B cell (primary cell): ENCODE measurements at regions not wholly inside any gene's neighbourhood (a gene's known extent, or its start where the extent isn't known, plus 50 kb on each side); places are given as distances from the start of the nearest gene placed in this dataset.

ENCODE experiments used
- ATAC-seq: fragments of 200-7000 bp; cut with Tn5 transposase; one replicate; pipeline ENCODE4 v1.10.0; 2021; ENCODE audit warnings: low read depth, mild to moderate bottlenecking, moderate number of reproducible peaks, moderate library complexity
- CTCF ChIA-PET: fragments of 350-600 bp; sonication (Branson Sonifier 250); formaldehyde crosslinking; loops from one replicate; lab custom pipeline; 2021; ENCODE audit warnings: antibody characterized with exemption, inconsistent platforms; lab: Charles Lee
- POLR2A ChIA-PET: fragments of 350-600 bp; sonication (Branson Sonifier 250); formaldehyde crosslinking; loops from one replicate; lab custom pipeline; 2021; ENCODE audit warnings: antibody characterized with exemption; lab: Charles Lee
- DNase-seq: peaks from one replicate; pipeline ENCODE4 v3.0.0; 2013
- H2AFZ ChIP-seq: 2 replicates; pipeline ENCODE4 v1.6.1; 2012; ENCODE audit warnings: mild to moderate bottlenecking, low read depth, low read length; ENCODE audit not compliant: insufficient read depth, poor library complexity, severe bottlenecking
- H3K27ac ChIP-seq, 2 donors: 1 replicate in 1 of 2; 2 replicates in 1 of 2; pipeline ENCODE4 v1.5.1; 2012 to 2013; ENCODE audit warnings: low read length in 2 of 2, mild to moderate bottlenecking in 2 of 2, moderate library complexity in 1 of 2
- H3K27me3 ChIP-seq, 4 experiments: fragments of 200-600 bp in 1 of 4; sonication (generic) in 1 of 4; replicated peaks in 1 of 4; 1 replicate in 2 of 4; 2 replicates in 2 of 4; pipeline versions ENCODE4 v1.6.1 to v1.7.0; 2013 to 2016; ENCODE audit warnings: low read length in 3 of 4, mild to moderate bottlenecking in 2 of 4, mixed read lengths in 1 of 4, moderate library complexity in 1 of 4; ENCODE audit not compliant: insufficient read depth in 4 of 4, control insufficient read depth in 3 of 4; ENCODE audit errors: control extremely low read depth in 1 of 4
- H3K36me3 ChIP-seq, 2 experiments: replicated peaks in 1 of 2; 1 replicate in 1 of 2; 2 replicates in 1 of 2; pipeline versions ENCODE4 v1.6.1 to v1.7.1; 2013; ENCODE audit warnings: low read length in 1 of 2; ENCODE audit not compliant: insufficient read depth in 2 of 2, control insufficient read depth in 1 of 2; ENCODE audit errors: control extremely low read depth in 1 of 2, extremely low read depth in 1 of 2
- H3K4me1 ChIP-seq, 2 donors: fragments of 200-600 bp in 1 of 2; sonication (generic) in 1 of 2; 1 replicate in 1 of 2; 2 replicates in 1 of 2; pipeline versions ENCODE4 v1.5.1 to v1.6.1; 2013 to 2017; ENCODE audit warnings: low read length in 2 of 2; ENCODE audit not compliant: control insufficient read depth in 2 of 2, insufficient read depth in 2 of 2
- H3K4me2 ChIP-seq: replicated peaks from 2 replicates; pipeline ENCODE3; 2012; ENCODE audit warnings: mild to moderate bottlenecking, low read depth, low read length; ENCODE audit not compliant: poor library complexity, severe bottlenecking
- H3K4me3 ChIP-seq, 5 experiments: fragments of 200-600 bp in 1 of 5; sonication (generic) in 1 of 5; 1 replicate in 3 of 5; 2 replicates in 2 of 5; pipeline versions ENCODE4 v1.5.1 to v1.7.0; 2011 to 2016; ENCODE audit warnings: low read length in 4 of 5, mild to moderate bottlenecking in 4 of 5, low read depth in 2 of 5, control low read depth in 1 of 5, moderate library complexity in 1 of 5; ENCODE audit not compliant: insufficient read depth in 1 of 5; ENCODE audit errors: control extremely low read depth in 1 of 5, extremely low read depth in 1 of 5
- H3K79me2 ChIP-seq: fragments of 200-600 bp; sonication (generic); one replicate; pipeline ENCODE4 v1.6.0; 2016; ENCODE audit warnings: low read length; ENCODE audit not compliant: control insufficient read depth, insufficient read depth
- H3K9ac ChIP-seq: fragments of 200-600 bp; sonication (generic); 2 replicates; pipeline ENCODE4 v1.6.1; 2017; ENCODE audit warnings: mild to moderate bottlenecking, low read length, moderate library complexity
- H3K9me3 ChIP-seq, 3 donors: one replicate each; pipeline versions ENCODE4 v1.6.1 to v1.7.1; 2013; ENCODE audit warnings: low read length in 2 of 3; ENCODE audit not compliant: control insufficient read depth in 2 of 3, insufficient read depth in 1 of 3; ENCODE audit errors: control extremely low read depth in 1 of 3
- H4K20me1 ChIP-seq: 2 replicates; pipeline ENCODE4 v1.6.0; 2012; ENCODE audit warnings: mild to moderate bottlenecking, low read length; ENCODE audit not compliant: insufficient read depth, control insufficient read depth, poor library complexity, severe bottlenecking
- H3K27ac Mint-ChIP-seq: one replicate; pipeline ENCODE4 v1.8.0; 2021; ENCODE audit warnings: mixed read lengths
- H3K27me3 Mint-ChIP-seq: one replicate; pipeline ENCODE4 v1.8.0; 2021; ENCODE audit warnings: mixed read lengths
- H3K4me1 Mint-ChIP-seq: one replicate; pipeline ENCODE4 v1.8.0; 2021; ENCODE audit warnings: mixed read lengths
- H3K4me3 Mint-ChIP-seq: one replicate; pipeline ENCODE4 v1.8.0; 2021; ENCODE audit warnings: mixed read lengths
- H3K9me3 Mint-ChIP-seq: one replicate; pipeline ENCODE4 v1.8.0; 2022; ENCODE audit warnings: mixed read lengths; ENCODE audit not compliant: insufficient read depth
- EZH2 ChIP-seq: IDR thresholded peaks from 2 replicates; pipeline ENCODE4 v1.6.1; 2012; ENCODE audit warnings: borderline replicate concordance, low read depth, mild to moderate bottlenecking, moderate library complexity, low read length; ENCODE audit not compliant: insufficient read depth, poor library complexity, severe bottlenecking
- WGBS: methylation state at CpG from one replicate; pipeline ENCODE4 v1.1.5; 2013; ENCODE audit warnings: missing lambda C conversion rate; ENCODE audit not compliant: insufficient coverage; 5-methylcytosine and 5-hydroxymethylcytosine counted together
- intact Hi-C: fragments of 100-400 bp; cut with micrococcal nuclease; formaldehyde crosslinking; loops from one replicate; pipeline ENCODE4 v1.10.0; 2022
- TF ChIP-seq, protein P1 (sequence below): fragments of 200-600 bp; IDR thresholded peaks from one replicate; pipeline ENCODE4 v1.8.0; 2022; ENCODE audit warnings: antibody characterized with exemption, mild to moderate bottlenecking

DNA sequence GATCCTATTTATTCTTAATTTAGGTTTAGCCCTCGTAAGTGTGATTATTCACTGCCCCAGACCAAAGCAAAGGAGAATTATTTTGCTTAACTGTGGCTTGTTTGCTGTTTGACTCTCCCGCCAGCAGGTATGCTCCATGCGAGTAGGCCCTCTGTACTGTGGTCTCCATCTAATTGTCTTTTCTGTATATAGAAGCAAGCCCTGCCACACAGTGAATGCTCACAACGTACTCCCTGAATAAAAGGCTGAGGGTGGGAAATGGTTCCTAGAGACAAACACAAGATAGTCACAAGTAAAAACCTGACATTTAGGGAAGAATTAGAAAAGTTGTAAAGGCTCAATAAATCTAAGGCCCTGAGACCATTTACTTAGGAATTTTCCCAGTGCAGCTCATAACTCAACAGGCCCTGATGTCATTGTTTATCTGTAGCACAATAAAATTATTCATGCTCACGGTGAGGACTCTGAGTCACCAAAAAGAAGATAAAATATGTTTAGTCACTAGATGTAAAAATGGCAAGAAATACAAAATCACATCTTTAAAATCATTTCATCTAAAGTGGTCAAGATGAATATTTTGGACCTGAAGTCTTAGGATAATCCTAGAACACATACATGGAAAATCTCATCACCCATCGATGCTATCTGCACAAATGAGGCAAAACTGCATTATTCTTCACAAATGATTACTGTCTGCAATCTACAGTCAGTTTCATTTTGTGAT, 473.2 kb downstream of the ENC1 start:
- no peak overlapping the region for H3K4me2 ChIP-seq
- no peaks in the 10 kb centered on the region for H3K9me3 ChIP-seq
- Mint-ChIP-seq H3K9me3 (no peaks in the 10 kb centered on the region), H3K27ac (no peak overlapping the region), H3K27me3 (peaks cover 3% of the 10 kb centered on the region), H3K4me1 (no peaks in the 10 kb centered on the region), H3K4me3 (no peak overlapping the region)
- no peaks in the 10 kb centered on the region for H3K4me1 ChIP-seq
- POLR2A ChIA-PET, result no interaction called here
- ATAC-seq (no peak), DNase-seq (no peak)
- H3K4me3 ChIP-seq, result no peak overlapping the region
- H3K36me3 ChIP-seq, result no peaks in the 10 kb centered on the region
- H3K27ac ChIP-seq, result no peak overlapping the region
- no peaks in the 10 kb centered on the region for H3K79me2 ChIP-seq
- H3K27me3 ChIP-seq, result no peaks in the 10 kb centered on the region
- H3K9ac ChIP-seq, result no peak overlapping the region
- H2AFZ ChIP-seq, result no peak overlapping the region
- CTCF ChIA-PET, result no interaction called here
- no peaks in the 10 kb centered on the region for H4K20me1 ChIP-seq
- TF ChIP-seq, protein P1, sequence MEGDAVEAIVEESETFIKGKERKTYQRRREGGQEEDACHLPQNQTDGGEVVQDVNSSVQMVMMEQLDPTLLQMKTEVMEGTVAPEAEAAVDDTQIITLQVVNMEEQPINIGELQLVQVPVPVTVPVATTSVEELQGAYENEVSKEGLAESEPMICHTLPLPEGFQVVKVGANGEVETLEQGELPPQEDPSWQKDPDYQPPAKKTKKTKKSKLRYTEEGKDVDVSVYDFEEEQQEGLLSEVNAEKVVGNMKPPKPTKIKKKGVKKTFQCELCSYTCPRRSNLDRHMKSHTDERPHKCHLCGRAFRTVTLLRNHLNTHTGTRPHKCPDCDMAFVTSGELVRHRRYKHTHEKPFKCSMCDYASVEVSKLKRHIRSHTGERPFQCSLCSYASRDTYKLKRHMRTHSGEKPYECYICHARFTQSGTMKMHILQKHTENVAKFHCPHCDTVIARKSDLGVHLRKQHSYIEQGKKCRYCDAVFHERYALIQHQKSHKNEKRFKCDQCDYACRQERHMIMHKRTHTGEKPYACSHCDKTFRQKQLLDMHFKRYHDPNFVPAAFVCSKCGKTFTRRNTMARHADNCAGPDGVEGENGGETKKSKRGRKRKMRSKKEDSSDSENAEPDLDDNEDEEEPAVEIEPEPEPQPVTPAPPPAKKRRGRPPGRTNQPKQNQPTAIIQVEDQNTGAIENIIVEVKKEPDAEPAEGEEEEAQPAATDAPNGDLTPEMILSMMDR, result no peak
- TF ChIP-seq EZH2, result no peak
- intact Hi-C loops, result no loop called here
- 80% methylated on average over 2 of the region's 6 CpGs for WGBS

DNA sequence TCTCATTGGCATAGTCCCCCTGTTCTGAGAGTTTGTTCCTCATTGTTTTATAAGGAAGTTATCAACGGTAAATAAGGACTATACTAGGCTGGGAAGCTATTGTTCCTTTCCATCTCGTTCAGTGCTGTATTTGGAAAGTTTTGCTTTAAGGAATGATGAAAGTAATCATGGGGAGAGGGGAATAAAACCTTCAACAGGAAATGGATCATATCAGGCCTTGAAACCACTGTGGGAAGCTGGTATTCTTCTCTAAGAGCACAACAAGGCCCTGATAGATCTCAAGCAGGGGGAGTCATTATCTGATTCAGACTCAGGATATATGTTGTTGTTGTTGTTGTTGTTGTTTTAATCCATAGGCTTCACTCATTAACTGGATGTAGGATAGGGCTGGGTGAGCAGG, 474.5 kb downstream of the ENC1 start:
- DNase-seq (no peak), ATAC-seq (no peak)
- no peaks in the 10 kb centered on the region for H3K9me3 ChIP-seq
- no peaks in the 10 kb centered on the region for H3K4me1 ChIP-seq
- H2AFZ ChIP-seq, result no peak overlapping the region
- H3K9me3 Mint-ChIP-seq, result no peaks in the 10 kb centered on the region
- no peak overlapping the region for H3K27ac Mint-ChIP-seq
- H3K27me3 Mint-ChIP-seq, result peaks cover 3% of the 10 kb centered on the region
- H3K79me2 ChIP-seq, result no peaks in the 10 kb centered on the region
- H3K4me3 Mint-ChIP-seq, result no peak overlapping the region
- no peaks in the 10 kb centered on the region for H4K20me1 ChIP-seq
- H3K27me3 ChIP-seq, result no peaks in the 10 kb centered on the region
- WGBS, result 40% methylated on average over 1 of the region's 2 CpGs
- no peak overlapping the region for H3K4me2 ChIP-seq
- ChIA-PET POLR2A (no interaction called here), CTCF (no interaction called here)
- no peak overlapping the region for H3K9ac ChIP-seq
- intact Hi-C loops, result no loop called here
- no peaks in the 10 kb centered on the region for H3K36me3 ChIP-seq
- no peaks in the 10 kb centered on the region for H3K4me1 Mint-ChIP-seq
- no peak overlapping the region for H3K4me3 ChIP-seq
- TF ChIP-seq, protein P1, result no peak
- no peak for TF ChIP-seq EZH2
- no peak overlapping the region for H3K27ac ChIP-seq
